ENCODE measurements at regions not wholly inside any gene's neighbourhood (a gene's known extent, or its start where the extent isn't known, plus 50 kb on each side); places are given as distances from the start of the nearest gene placed in this dataset.

GRCh38 chr13:47114030-47114429, 217.2 kb upstream of the HTR2A start:
- no peak overlapping the region for H3K27ac ChIP-seq (ENCODE audit: low read depth, low read length)

GRCh38 chr13:47112903-47113299, 216.0 kb upstream of the HTR2A start:
- H3K27me3 ChIP-seq (ENCODE audit: control insufficient read depth, insufficient read depth, low read length): no peaks in the 10 kb centered on the region
- no CpG with 5 or more reads among the region's 1 CpG for WGBS (ENCODE audit: insufficient coverage)
- H3K4me1 ChIP-seq (ENCODE audit: control insufficient read depth, insufficient read depth, low read length): no peaks in the 10 kb centered on the region
- no peaks in the 10 kb centered on the region for H3K9me3 ChIP-seq (ENCODE audit: control insufficient read depth, insufficient read depth, low read length)
- H3K36me3 ChIP-seq (ENCODE audit: control insufficient read depth, insufficient read depth, low read length): no peaks in the 10 kb centered on the region
- DNase-seq (ENCODE audit: low read depth in 4 of 6, low spot score in 6 of 6): no peak
- no peak overlapping the region for H3K4me3 ChIP-seq (ENCODE audit: low read depth, low read length)
- no peak overlapping the region for H3K27ac ChIP-seq (ENCODE audit: low read depth, low read length)

More at GRCh38 chr13:47114030-47114429, 217.2 kb upstream of the HTR2A start:
- H3K27me3 ChIP-seq (ENCODE audit: control insufficient read depth, insufficient read depth, low read length): no peaks in the 10 kb centered on the region
- no peak overlapping the region for H3K4me3 ChIP-seq (ENCODE audit: low read depth, low read length)
- 71% methylated on average over 1 of the region's 1 CpG for WGBS (ENCODE audit: insufficient coverage)
- H3K9me3 ChIP-seq (ENCODE audit: control insufficient read depth, insufficient read depth, low read length): no peaks in the 10 kb centered on the region
- no peaks in the 10 kb centered on the region for H3K36me3 ChIP-seq (ENCODE audit: control insufficient read depth, insufficient read depth, low read length)
- no peaks in the 10 kb centered on the region for H3K4me1 ChIP-seq (ENCODE audit: control insufficient read depth, insufficient read depth, low read length)
- no peak for DNase-seq (ENCODE audit: low read depth in 4 of 6, low spot score in 6 of 6)

GRCh38 chr13:47112205-47112902, 215.5 kb upstream of the HTR2A start:
- Histone ChIP-seq H3K36me3 (ENCODE audit: control insufficient read depth, insufficient read depth, low read length) (no peaks in the 10 kb centered on the region), H3K4me3 (ENCODE audit: low read depth, low read length) (no peak overlapping the region), H3K27me3 (ENCODE audit: control insufficient read depth, insufficient read depth, low read length) (no peaks in the 10 kb centered on the region), H3K9me3 (ENCODE audit: control insufficient read depth, insufficient read depth, low read length) (no peaks in the 10 kb centered on the region), H3K4me1 (ENCODE audit: control insufficient read depth, insufficient read depth, low read length) (no peaks in the 10 kb centered on the region), H3K27ac (ENCODE audit: low read depth, low read length) (no peak overlapping the region)
- WGBS (ENCODE audit: insufficient coverage): 57% methylated on average over 3 of the region's 4 CpGs
- DNase-seq (ENCODE audit: low read depth in 4 of 6, low spot score in 6 of 6): peak in 1 of 6 donors; percentile 11

- Histone ChIP-seq H3K9me3 (ENCODE audit: control insufficient read depth, insufficient read depth, low read length) (no peaks in the 10 kb centered on the region), H3K4me1 (ENCODE audit: control insufficient read depth, insufficient read depth, low read length) (no peaks in the 10 kb centered on the region), H3K27ac (ENCODE audit: low read depth, low read length) (no peak overlapping the region), H3K4me3 (ENCODE audit: low read depth, low read length) (no peak overlapping the region), H3K27me3 (ENCODE audit: control insufficient read depth, insufficient read depth, low read length) (no peaks in the 10 kb centered on the region), H3K36me3 (ENCODE audit: control insufficient read depth, insufficient read depth, low read length) (no peaks in the 10 kb centered on the region)
- no CpG with 5 or more reads among the region's 3 CpGs for WGBS (ENCODE audit: insufficient coverage)
- DNase-seq (ENCODE audit: low read depth in 4 of 6, low spot score in 6 of 6): no peak
Measured at GRCh38 chr13:47111499-47111898, 214.6 kb upstream of the HTR2A start.

GRCh38 chr13:47110833-47111240, 214.0 kb upstream of the HTR2A start:
- H3K27ac ChIP-seq (ENCODE audit: low read depth, low read length): no peak overlapping the region
- H3K27me3 ChIP-seq (ENCODE audit: control insufficient read depth, insufficient read depth, low read length): no peaks in the 10 kb centered on the region
- H3K36me3 ChIP-seq (ENCODE audit: control insufficient read depth, insufficient read depth, low read length): no peaks in the 10 kb centered on the region
- DNase-seq (ENCODE audit: low read depth in 4 of 6, low spot score in 6 of 6): no peak
- WGBS (ENCODE audit: insufficient coverage): 97% methylated on average over 11 of the region's 12 CpGs
- H3K9me3 ChIP-seq (ENCODE audit: control insufficient read depth, insufficient read depth, low read length): no peaks in the 10 kb centered on the region
- H3K4me1 ChIP-seq (ENCODE audit: control insufficient read depth, insufficient read depth, low read length): no peaks in the 10 kb centered on the region
- H3K4me3 ChIP-seq (ENCODE audit: low read depth, low read length): no peak overlapping the region

GRCh38 chr13:47110141-47110540, 213.3 kb upstream of the HTR2A start:
- no peaks in the 10 kb centered on the region for H3K4me1 ChIP-seq (ENCODE audit: control insufficient read depth, insufficient read depth, low read length)
- no peak overlapping the region for H3K4me3 ChIP-seq (ENCODE audit: low read depth, low read length)
- H3K36me3 ChIP-seq (ENCODE audit: control insufficient read depth, insufficient read depth, low read length): no peaks in the 10 kb centered on the region
- H3K27ac ChIP-seq (ENCODE audit: low read depth, low read length): no peak overlapping the region
- H3K9me3 ChIP-seq (ENCODE audit: control insufficient read depth, insufficient read depth, low read length): no peaks in the 10 kb centered on the region
- WGBS (ENCODE audit: insufficient coverage): 92% methylated on average over 4 of the region's 4 CpGs
- no peaks in the 10 kb centered on the region for H3K27me3 ChIP-seq (ENCODE audit: control insufficient read depth, insufficient read depth, low read length)
- no peak for DNase-seq (ENCODE audit: low read depth in 4 of 6, low spot score in 6 of 6)

GRCh38 chr13:47109028-47109427, 212.2 kb upstream of the HTR2A start:
- H3K4me3 ChIP-seq (ENCODE audit: low read depth, low read length): no peak overlapping the region
- H3K9me3 ChIP-seq (ENCODE audit: control insufficient read depth, insufficient read depth, low read length): no peaks in the 10 kb centered on the region
- no peak for DNase-seq (ENCODE audit: low read depth in 4 of 6, low spot score in 6 of 6)
- no peaks in the 10 kb centered on the region for H3K27me3 ChIP-seq (ENCODE audit: control insufficient read depth, insufficient read depth, low read length)
- no peaks in the 10 kb centered on the region for H3K4me1 ChIP-seq (ENCODE audit: control insufficient read depth, insufficient read depth, low read length)
- 92% methylated on average over 4 of the region's 4 CpGs for WGBS (ENCODE audit: insufficient coverage)
- no peaks in the 10 kb centered on the region for H3K36me3 ChIP-seq (ENCODE audit: control insufficient read depth, insufficient read depth, low read length)
- H3K27ac ChIP-seq (ENCODE audit: low read depth, low read length): no peak overlapping the region

- WGBS (ENCODE audit: insufficient coverage): 100% methylated on average over 1 of the region's 4 CpGs
- Histone ChIP-seq H3K4me1 (ENCODE audit: control insufficient read depth, insufficient read depth, low read length) (no peaks in the 10 kb centered on the region), H3K4me3 (ENCODE audit: low read depth, low read length) (no peak overlapping the region), H3K27me3 (ENCODE audit: control insufficient read depth, insufficient read depth, low read length) (no peaks in the 10 kb centered on the region), H3K36me3 (ENCODE audit: control insufficient read depth, insufficient read depth, low read length) (no peaks in the 10 kb centered on the region), H3K27ac (ENCODE audit: low read depth, low read length) (no peak overlapping the region), H3K9me3 (ENCODE audit: control insufficient read depth, insufficient read depth, low read length) (no peaks in the 10 kb centered on the region)
- no peak for DNase-seq (ENCODE audit: low read depth in 4 of 6, low spot score in 6 of 6)
Measured at GRCh38 chr13:47100214-47100853, 203.5 kb upstream of the HTR2A start.

- no peak for DNase-seq (ENCODE audit: low read depth in 4 of 6, low spot score in 6 of 6)
- Histone ChIP-seq H3K4me1 (ENCODE audit: control insufficient read depth, insufficient read depth, low read length) (no peaks in the 10 kb centered on the region), H3K27ac (ENCODE audit: low read depth, low read length) (no peak overlapping the region), H3K9me3 (ENCODE audit: control insufficient read depth, insufficient read depth, low read length) (no peaks in the 10 kb centered on the region), H3K4me3 (ENCODE audit: low read depth, low read length) (no peak overlapping the region), H3K27me3 (ENCODE audit: control insufficient read depth, insufficient read depth, low read length) (no peaks in the 10 kb centered on the region), H3K36me3 (ENCODE audit: control insufficient read depth, insufficient read depth, low read length) (no peaks in the 10 kb centered on the region)
- WGBS (ENCODE audit: insufficient coverage): 0% methylated on average over 1 of the region's 3 CpGs
Measured at GRCh38 chr13:47094734-47095434, 198.0 kb upstream of the HTR2A start.
